ENCODE measurements at regions not wholly inside any gene's neighbourhood (a gene's known extent, or its start where the extent isn't known, plus 50 kb on each side); places are given as distances from the start of the nearest gene placed in this dataset.

GRCh38 chr20:11502671-11503070, 415.0 kb upstream of the BTBD3 start:
- TF ChIP-seq CTCF (conservative IDR thresholded peaks at IDR 0.05; ENCODE audit: low read length) (no peak), EZH2phosphoT487 (IDR thresholded peaks at IDR 0.05; ENCODE audit: borderline replicate concordance) (no peak)
